ENCODE measurements at regions not wholly inside any gene's neighbourhood (a gene's known extent, or its start where the extent isn't known, plus 50 kb on each side); places are given as distances from the start of the nearest gene placed in this dataset.

DNA sequence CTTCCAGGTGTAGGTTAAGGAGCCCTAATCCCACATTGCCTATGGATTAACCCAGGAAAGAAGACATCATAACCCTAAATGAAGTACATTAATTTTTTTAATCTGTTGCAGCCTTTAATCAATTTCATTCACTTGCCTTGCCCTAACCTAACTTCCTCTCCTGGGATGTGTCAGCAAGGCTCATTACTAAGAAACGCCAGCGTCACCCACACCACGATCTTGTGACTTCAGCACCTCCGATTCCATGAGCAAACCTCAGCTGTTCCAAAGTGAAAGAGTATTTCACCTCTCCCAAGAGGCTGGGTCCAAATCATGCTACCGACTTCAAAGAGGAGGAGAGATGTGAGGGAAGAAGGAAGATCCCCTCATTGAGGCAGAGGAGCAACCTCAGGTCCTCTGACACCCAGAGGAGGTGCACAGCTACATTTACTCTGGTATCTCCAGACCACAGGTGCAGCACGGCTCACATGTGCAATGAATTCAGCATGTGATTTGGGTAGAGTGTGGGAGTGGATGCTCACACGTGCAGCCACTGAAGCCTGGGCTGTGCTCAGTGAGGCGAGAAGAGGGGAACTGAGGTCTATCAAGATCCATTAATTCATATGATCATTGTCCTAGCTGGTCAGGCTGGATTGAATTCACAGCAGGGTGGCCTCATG is 134.1 kb downstream of the SLC30A10 start:
- no peaks in the 10 kb centered on the region for H3K4me1 ChIP-seq (ENCODE audit: insufficient read depth, low read length)
- POLR2A ChIA-PET, result no interaction called here
- H3K36me3 ChIP-seq (replicated peaks in 1 of 2; ENCODE audit: control insufficient read depth in 1 of 2, insufficient read depth in 2 of 2, low read length in 2 of 2), result no peaks in the 10 kb centered on the region
- H4K20me1 ChIP-seq (ENCODE audit: insufficient read depth, low read length), result no peaks in the 10 kb centered on the region
- no peak overlapping the region for H3K4me3 ChIP-seq (replicated peaks in 1 of 3; ENCODE audit: insufficient read depth in 1 of 3, low read depth in 2 of 3, low read length in 3 of 3)
- in situ Hi-C loops (cut with HindIII; ENCODE audit: extremely low pct_ligation_motif_present, low pct_unique_long_range_greater_than_20kb) (no loop called here), intact Hi-C loops (cut with micrococcal nuclease; ENCODE audit: unreplicated experiment) (no loop called here)
- WGBS (ENCODE audit: low lambda C conversion rate), result 26% methylated on average over 8 of the region's 8 CpGs
- ATAC-seq, result no peak
- no peaks in the 10 kb centered on the region for H3K27me3 ChIP-seq (ENCODE audit: control insufficient read depth in 1 of 2, insufficient read depth in 2 of 2, low read length in 2 of 2)
- TF ChIP-seq, protein P1, sequence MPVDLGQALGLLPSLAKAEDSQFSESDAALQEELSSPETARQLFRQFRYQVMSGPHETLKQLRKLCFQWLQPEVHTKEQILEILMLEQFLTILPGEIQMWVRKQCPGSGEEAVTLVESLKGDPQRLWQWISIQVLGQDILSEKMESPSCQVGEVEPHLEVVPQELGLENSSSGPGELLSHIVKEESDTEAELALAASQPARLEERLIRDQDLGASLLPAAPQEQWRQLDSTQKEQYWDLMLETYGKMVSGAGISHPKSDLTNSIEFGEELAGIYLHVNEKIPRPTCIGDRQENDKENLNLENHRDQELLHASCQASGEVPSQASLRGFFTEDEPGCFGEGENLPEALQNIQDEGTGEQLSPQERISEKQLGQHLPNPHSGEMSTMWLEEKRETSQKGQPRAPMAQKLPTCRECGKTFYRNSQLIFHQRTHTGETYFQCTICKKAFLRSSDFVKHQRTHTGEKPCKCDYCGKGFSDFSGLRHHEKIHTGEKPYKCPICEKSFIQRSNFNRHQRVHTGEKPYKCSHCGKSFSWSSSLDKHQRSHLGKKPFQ (CRISPR knock-in tag; IDR thresholded peaks at IDR 0.05; ENCODE audit: insufficient replicate concordance), result no peak
- no peak for TF ChIP-seq NFE2 (CRISPR knock-in tag; IDR thresholded peaks at IDR 0.05)
- TF ChIP-seq SRSF9 (IDR thresholded peaks at IDR 0.05; ENCODE audit: borderline replicate concordance, insufficient read depth, low read depth, low read length, poor library complexity, severe bottlenecking), result no peak
- TF ChIP-seq ZSCAN12 (CRISPR knock-in tag; IDR thresholded peaks at IDR 0.05), result no peak
- no peak for TF ChIP-seq TAF15 (IDR thresholded peaks at IDR 0.05; ENCODE audit: low read depth, low read length, poor library complexity, severe bottlenecking)
- TF ChIP-seq POLR2AphosphoS5 (IDR thresholded peaks at IDR 0.05; ENCODE audit: low read depth, low read length), result no peak
- no peak for FAIRE-seq
- H3K4me2 ChIP-seq (ENCODE audit: low read depth, low read length), result no peak overlapping the region
- H2AFZ ChIP-seq (ENCODE audit: low read length), result no peak overlapping the region
- H3K27ac ChIP-seq (ENCODE audit: extremely low read length, insufficient read depth, low read length), result no peak overlapping the region
- H3K9ac ChIP-seq (ENCODE audit: insufficient read depth, low read depth, low read length), result no peak overlapping the region
- BruUV-seq (replicated peaks), result no TSS peak
- no peak for DNase-seq (ENCODE audit: low spot score)
- CTCF ChIA-PET (ENCODE audit: low intra/inter-chr PET ratio, low total read pairs), result no interaction called here
- H3K79me2 ChIP-seq (ENCODE audit: insufficient read depth, low read length), result no peaks in the 10 kb centered on the region
- no peaks in the 10 kb centered on the region for H3K9me3 ChIP-seq (ENCODE audit: low read length)

Data from HepG2 (cell line).